ENCODE measurements at regions not wholly inside any gene's neighbourhood (a gene's known extent, or its start where the extent isn't known, plus 50 kb on each side); places are given as distances from the start of the nearest gene placed in this dataset.

DNA sequence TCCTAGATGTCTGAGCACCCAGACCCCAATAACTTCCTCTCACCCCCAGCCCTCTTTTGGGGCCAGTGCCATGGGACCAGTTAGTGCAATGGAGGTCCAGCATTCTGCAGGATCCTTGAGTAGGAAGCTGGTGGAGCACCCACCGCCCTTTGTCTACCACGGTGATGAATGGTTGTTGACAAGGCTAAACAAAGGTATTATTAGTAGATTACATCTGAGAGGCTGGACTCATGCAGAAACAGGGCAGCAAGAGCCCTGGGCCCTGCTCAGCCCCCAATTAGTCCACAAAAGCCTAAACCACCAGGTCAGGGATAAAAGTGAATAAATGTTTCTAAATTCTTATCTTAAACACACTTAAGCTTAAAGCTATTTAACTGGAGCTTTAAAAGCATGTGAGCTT is 196.5 kb upstream of the TSHZ3 start:
- Histone ChIP-seq H3K79me2 (ENCODE audit: low read length) (no peaks in the 10 kb centered on the region), H3K27ac (ENCODE audit: low read length) (no peak overlapping the region), H3K4me3 (ENCODE audit: low read length) (no peak overlapping the region), H3K4me2 (ENCODE audit: low read length) (no peak overlapping the region), H3K9ac (ENCODE audit: low read length) (no peak overlapping the region), H3K36me3 (replicated peaks; ENCODE audit: low read depth, low read length) (no peaks in the 10 kb centered on the region), H3K9me3 (ENCODE audit: insufficient read depth, low read length) (no peaks in the 10 kb centered on the region), H3K27me3 (ENCODE audit: low read depth, low read length) (no peaks in the 10 kb centered on the region), H2AFZ (ENCODE audit: low read depth, low read length) (no peak overlapping the region), H3K4me1 (ENCODE audit: low read length) (no peaks in the 10 kb centered on the region), H4K20me1 (ENCODE audit: insufficient read depth, low read length) (no peaks in the 10 kb centered on the region)
- TF ChIP-seq, protein P1, sequence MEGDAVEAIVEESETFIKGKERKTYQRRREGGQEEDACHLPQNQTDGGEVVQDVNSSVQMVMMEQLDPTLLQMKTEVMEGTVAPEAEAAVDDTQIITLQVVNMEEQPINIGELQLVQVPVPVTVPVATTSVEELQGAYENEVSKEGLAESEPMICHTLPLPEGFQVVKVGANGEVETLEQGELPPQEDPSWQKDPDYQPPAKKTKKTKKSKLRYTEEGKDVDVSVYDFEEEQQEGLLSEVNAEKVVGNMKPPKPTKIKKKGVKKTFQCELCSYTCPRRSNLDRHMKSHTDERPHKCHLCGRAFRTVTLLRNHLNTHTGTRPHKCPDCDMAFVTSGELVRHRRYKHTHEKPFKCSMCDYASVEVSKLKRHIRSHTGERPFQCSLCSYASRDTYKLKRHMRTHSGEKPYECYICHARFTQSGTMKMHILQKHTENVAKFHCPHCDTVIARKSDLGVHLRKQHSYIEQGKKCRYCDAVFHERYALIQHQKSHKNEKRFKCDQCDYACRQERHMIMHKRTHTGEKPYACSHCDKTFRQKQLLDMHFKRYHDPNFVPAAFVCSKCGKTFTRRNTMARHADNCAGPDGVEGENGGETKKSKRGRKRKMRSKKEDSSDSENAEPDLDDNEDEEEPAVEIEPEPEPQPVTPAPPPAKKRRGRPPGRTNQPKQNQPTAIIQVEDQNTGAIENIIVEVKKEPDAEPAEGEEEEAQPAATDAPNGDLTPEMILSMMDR (IDR thresholded peaks at IDR 0.05; ENCODE audit: low read depth, low read length) = no peak
- no peak for TF ChIP-seq EZH2phosphoT487 (IDR thresholded peaks at IDR 0.05; ENCODE audit: low read depth)

DNA sequence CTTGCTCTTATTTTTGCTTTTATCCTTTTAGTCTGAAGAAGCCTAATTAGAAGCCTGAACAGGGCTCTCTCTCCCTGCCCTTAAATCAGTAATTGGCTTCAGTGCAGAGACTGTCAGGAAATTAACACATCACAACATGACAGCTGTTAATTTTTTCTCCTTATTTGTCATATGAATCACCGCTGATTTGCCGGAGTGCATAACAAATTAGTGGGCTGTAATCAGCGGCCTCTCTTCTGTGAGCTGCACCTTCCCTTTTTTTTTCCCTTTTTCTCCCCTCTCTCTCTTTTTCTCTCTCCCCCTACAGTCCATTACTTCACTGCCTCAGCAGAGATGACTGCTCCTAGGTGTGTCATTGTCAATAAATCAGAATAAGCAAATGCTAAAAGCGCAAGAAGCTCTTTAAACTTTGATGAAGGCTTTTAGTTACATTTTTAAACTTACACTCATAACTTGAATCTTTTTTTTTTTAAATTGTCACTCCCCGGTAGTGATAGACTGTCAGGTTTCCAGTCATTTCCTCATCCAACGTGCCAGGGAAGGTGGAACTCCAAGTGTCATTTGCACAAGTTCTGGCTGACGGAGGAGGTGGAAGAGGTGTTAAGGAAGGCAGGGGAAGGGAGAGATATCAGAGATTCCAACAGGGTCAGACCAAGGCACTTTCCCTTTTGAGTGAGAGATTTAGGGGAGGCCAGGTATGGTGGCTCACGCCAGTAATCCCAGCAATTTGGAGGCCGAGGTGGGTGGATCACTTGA is 197.1 kb upstream of the TSHZ3 start:
- H3K4me1 ChIP-seq (ENCODE audit: low read length) = no peaks in the 10 kb centered on the region
- H3K27me3 ChIP-seq (ENCODE audit: low read depth, low read length) = no peaks in the 10 kb centered on the region
- H3K4me3 ChIP-seq (ENCODE audit: low read length) = no peak overlapping the region
- H2AFZ ChIP-seq (ENCODE audit: low read depth, low read length) = no peak overlapping the region
- TF ChIP-seq, protein P1 (IDR thresholded peaks at IDR 0.05; ENCODE audit: low read depth, low read length) = no peak
- TF ChIP-seq EZH2phosphoT487 (IDR thresholded peaks at IDR 0.05; ENCODE audit: low read depth) = no peak
- H3K79me2 ChIP-seq (ENCODE audit: low read length) = no peaks in the 10 kb centered on the region
- no peak overlapping the region for H3K4me2 ChIP-seq (ENCODE audit: low read length)
- H3K36me3 ChIP-seq (replicated peaks; ENCODE audit: low read depth, low read length) = no peaks in the 10 kb centered on the region
- H4K20me1 ChIP-seq (ENCODE audit: insufficient read depth, low read length) = no peaks in the 10 kb centered on the region
- no peak overlapping the region for H3K9ac ChIP-seq (ENCODE audit: low read length)
- no peaks in the 10 kb centered on the region for H3K9me3 ChIP-seq (ENCODE audit: insufficient read depth, low read length)
- no peak overlapping the region for H3K27ac ChIP-seq (ENCODE audit: low read length)

DNA sequence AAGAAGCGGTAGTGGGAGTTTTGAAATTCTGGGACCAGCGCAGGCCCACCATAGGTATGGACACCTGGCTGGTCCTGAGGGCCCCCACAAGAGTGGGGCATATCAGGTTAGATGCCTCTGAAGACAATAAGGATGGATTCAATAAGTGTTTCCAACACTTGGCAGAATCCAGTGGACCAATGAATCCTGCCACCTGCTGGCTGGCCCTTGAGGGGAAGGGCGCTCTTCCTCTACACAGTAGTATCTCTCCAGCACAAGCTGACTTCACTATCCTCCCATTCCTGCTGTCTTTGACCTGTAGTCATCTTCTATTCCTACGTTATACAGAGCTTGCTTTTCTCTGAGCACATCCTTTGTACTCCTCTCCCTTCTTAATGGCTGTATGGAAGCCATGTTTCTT is 199.7 kb upstream of the TSHZ3 start:
- no peak for TF ChIP-seq EZH2phosphoT487 (IDR thresholded peaks at IDR 0.05; ENCODE audit: low read depth)
- TF ChIP-seq, protein P1 (IDR thresholded peaks at IDR 0.05; ENCODE audit: low read depth, low read length) = no peak
- no peaks in the 10 kb centered on the region for H3K79me2 ChIP-seq (ENCODE audit: low read length)
- H3K27ac ChIP-seq (ENCODE audit: low read length) = no peak overlapping the region
- H2AFZ ChIP-seq (ENCODE audit: low read depth, low read length) = no peak overlapping the region
- no peaks in the 10 kb centered on the region for H3K36me3 ChIP-seq (replicated peaks; ENCODE audit: low read depth, low read length)
- no peaks in the 10 kb centered on the region for H4K20me1 ChIP-seq (ENCODE audit: insufficient read depth, low read length)
- no peak overlapping the region for H3K4me2 ChIP-seq (ENCODE audit: low read length)
- H3K4me3 ChIP-seq (ENCODE audit: low read length) = no peak overlapping the region
- no peaks in the 10 kb centered on the region for H3K9me3 ChIP-seq (ENCODE audit: insufficient read depth, low read length)
- no peaks in the 10 kb centered on the region for H3K27me3 ChIP-seq (ENCODE audit: low read depth, low read length)
- no peak overlapping the region for H3K9ac ChIP-seq (ENCODE audit: low read length)
- H3K4me1 ChIP-seq (ENCODE audit: low read length) = no peaks in the 10 kb centered on the region

DNA sequence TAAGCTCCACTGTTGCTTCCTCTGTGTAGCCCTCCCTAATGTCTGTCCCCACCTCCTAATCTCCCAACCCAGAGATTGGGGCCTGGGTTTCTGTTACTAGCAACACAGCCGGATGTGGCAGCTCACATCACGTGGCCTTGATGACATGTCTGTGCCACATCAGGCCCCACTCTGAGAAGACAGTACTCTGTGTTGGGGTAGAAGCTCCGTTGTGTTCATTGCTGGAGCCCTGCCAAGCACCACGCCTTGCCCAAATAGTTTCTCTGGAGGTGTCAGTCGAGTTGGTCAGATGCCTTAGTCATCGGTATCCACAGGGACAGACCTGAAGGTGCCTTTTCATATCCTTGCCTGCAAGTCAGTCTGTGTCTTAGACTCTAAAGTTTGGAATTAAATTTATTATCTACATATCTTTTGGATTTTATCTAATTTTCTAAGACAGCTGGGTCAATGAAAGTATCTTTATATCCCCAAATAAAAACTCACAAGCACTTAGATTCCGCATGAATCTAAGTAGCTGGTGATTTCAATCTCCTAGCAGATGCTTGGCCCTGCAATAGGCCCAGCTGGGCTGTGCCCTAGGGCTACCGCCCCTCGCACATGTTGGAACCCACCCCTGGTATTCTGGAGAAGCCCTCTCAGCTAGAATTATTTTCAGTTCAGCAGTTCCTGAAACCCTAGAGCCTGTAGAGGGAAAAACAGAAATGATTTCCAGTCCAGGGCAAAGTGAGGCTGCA is 204.0 kb upstream of the TSHZ3 start:
- H3K4me1 ChIP-seq (ENCODE audit: low read length) = no peaks in the 10 kb centered on the region
- H3K9ac ChIP-seq (ENCODE audit: low read length) = no peak overlapping the region
- H3K4me3 ChIP-seq (ENCODE audit: low read length) = no peak overlapping the region
- no peak overlapping the region for H3K27ac ChIP-seq (ENCODE audit: low read length)
- no peak overlapping the region for H2AFZ ChIP-seq (ENCODE audit: low read depth, low read length)
- no peaks in the 10 kb centered on the region for H3K79me2 ChIP-seq (ENCODE audit: low read length)
- H3K36me3 ChIP-seq (replicated peaks; ENCODE audit: low read depth, low read length) = no peaks in the 10 kb centered on the region
- no peaks in the 10 kb centered on the region for H4K20me1 ChIP-seq (ENCODE audit: insufficient read depth, low read length)
- no peak overlapping the region for H3K4me2 ChIP-seq (ENCODE audit: low read length)
- H3K27me3 ChIP-seq (ENCODE audit: low read depth, low read length) = no peaks in the 10 kb centered on the region
- TF ChIP-seq, protein P1 (IDR thresholded peaks at IDR 0.05; ENCODE audit: low read depth, low read length) = no peak
- TF ChIP-seq EZH2phosphoT487 (IDR thresholded peaks at IDR 0.05; ENCODE audit: low read depth) = no peak
- no peaks in the 10 kb centered on the region for H3K9me3 ChIP-seq (ENCODE audit: insufficient read depth, low read length)

Data from OCI-LY3 (cell line).